ENCODE measurements at regions not wholly inside any gene's neighbourhood (a gene's known extent, or its start where the extent isn't known, plus 50 kb on each side); places are given as distances from the start of the nearest gene placed in this dataset.

- TF ChIP-seq CTCF (conservative IDR thresholded peaks at IDR 0.05; ENCODE audit: low read depth in 2 of 2), result no peak
- TF ChIP-seq CREB1 (CRISPR knock-in tag; IDR thresholded peaks at IDR 0.05; ENCODE audit: low read depth), result no peak
- TF ChIP-seq REST (IDR thresholded peaks at IDR 0.05; ENCODE audit: unreplicated experiment), result no peak
Observed at GRCh38 chr2:216557820-216558219, 59.2 kb downstream of the RPL37A start (continued).

- Histone ChIP-seq H3K4me2 (no peak overlapping the region), H2AFZ (no peak overlapping the region), H3K36me3 (ENCODE audit: insufficient read depth) (no peaks in the 10 kb centered on the region), H3K27ac (ENCODE audit: low read depth) (no peak overlapping the region), H3K4me1 (ENCODE audit: insufficient read depth) (peaks cover 25% of the 10 kb centered on the region), H3K79me2 (replicated peaks; ENCODE audit: insufficient read depth) (no peaks in the 10 kb centered on the region), H3F3A (replicated peaks; ENCODE audit: low read depth) (no peaks in the 10 kb centered on the region), H3K27me3 (ENCODE audit: insufficient read depth) (no peaks in the 10 kb centered on the region), H3K9me2 (ENCODE audit: insufficient read depth) (peaks cover 17% of the 10 kb centered on the region; the same call in 1 of the 2 replicates), H3K4me3 (no peak overlapping the region), H4K20me1 (replicated peaks; ENCODE audit: insufficient read depth) (no peaks in the 10 kb centered on the region)
- no peaks in the 10 kb centered on the region for H3K36me3 Mint-ChIP-seq (ENCODE audit: low read depth)
- ATAC-seq (no peak), DNase-seq (ENCODE audit: low spot score) (no peak)
- no peak overlapping the region for H3K4me3 Mint-ChIP-seq
- TF ChIP-seq ETS1 (IDR thresholded peaks at IDR 0.05), result no peak
- TF ChIP-seq CREB1 (CRISPR knock-in tag; IDR thresholded peaks at IDR 0.05; ENCODE audit: low read depth), result no peak
- no peak for TF ChIP-seq JUNB (IDR thresholded peaks at IDR 0.05; ENCODE audit: unreplicated experiment)
- no peak for TF ChIP-seq EZH2phosphoT487 (IDR thresholded peaks at IDR 0.05; ENCODE audit: unreplicated experiment)
- TF ChIP-seq STAT1 (IDR thresholded peaks at IDR 0.05; ENCODE audit: unreplicated experiment), result no peak
- no peak for TF ChIP-seq POLR2AphosphoS5 (IDR thresholded peaks at IDR 0.05; ENCODE audit: low read depth)
- H3K27me3 Mint-ChIP-seq (ENCODE audit: insufficient read depth, low read depth, poor library complexity), result peaks cover 14% of the 10 kb centered on the region
- H3K27ac Mint-ChIP-seq, result no peak overlapping the region
- H3K4me1 Mint-ChIP-seq, result peaks cover 32% of the 10 kb centered on the region
- peaks cover 6% of the 10 kb centered on the region; the same call in 2 of the 3 replicates for H3K9me3 Mint-ChIP-seq
Observed at GRCh38 chr2:216559625-216560156, 61.0 kb downstream of the RPL37A start.
